ENCODE measurements at regions not wholly inside any gene's neighbourhood (a gene's known extent, or its start where the extent isn't known, plus 50 kb on each side); places are given as distances from the start of the nearest gene placed in this dataset.

DNA sequence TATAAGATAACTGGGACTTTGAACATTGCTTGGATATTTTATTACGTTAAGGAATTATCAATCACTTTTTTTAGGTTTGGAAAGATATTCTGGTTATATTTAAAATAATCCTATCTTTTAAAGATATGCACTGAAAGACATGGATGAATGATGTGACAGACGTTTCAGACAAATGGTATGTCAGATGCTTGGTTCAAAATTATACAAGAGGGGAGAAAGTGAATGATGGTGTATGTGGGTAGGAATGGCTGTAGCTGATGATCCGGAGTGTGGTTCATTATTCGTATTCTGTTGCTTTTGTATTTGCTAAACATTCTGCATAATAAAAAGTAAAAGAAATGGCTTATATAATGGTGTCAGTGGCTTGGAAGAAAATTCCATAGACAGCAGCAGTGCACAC, 51.0 kb upstream of the SNRPB2 start:
- no peak for DNase-seq

DNA sequence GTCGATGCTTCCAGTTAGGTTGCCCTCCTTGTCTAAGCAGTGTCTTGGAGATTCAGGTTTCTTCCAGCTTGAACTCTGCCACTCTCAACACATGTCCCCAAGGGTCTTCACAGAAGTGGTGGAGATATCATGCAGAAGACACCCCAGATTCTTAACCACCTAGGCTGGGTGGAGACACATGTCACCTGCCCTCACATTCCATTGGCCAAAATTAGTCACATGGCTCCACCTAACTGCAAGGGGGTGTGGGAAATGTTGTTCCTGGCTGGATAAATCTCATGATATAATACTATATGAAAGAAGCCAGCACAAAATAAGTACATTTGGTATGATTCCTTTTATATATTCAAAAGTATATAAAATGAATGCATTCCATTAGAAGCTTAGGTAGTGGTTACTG, 52.9 kb upstream of the SNRPB2 start:
- no peak for DNase-seq

GRCh38 chr20:16675001-16675564, 54.7 kb upstream of the SNRPB2 start:
- DNase-seq: no peak

GRCh38 chr20:16674243-16674642, 55.6 kb upstream of the SNRPB2 start:
- no peak for DNase-seq

DNA sequence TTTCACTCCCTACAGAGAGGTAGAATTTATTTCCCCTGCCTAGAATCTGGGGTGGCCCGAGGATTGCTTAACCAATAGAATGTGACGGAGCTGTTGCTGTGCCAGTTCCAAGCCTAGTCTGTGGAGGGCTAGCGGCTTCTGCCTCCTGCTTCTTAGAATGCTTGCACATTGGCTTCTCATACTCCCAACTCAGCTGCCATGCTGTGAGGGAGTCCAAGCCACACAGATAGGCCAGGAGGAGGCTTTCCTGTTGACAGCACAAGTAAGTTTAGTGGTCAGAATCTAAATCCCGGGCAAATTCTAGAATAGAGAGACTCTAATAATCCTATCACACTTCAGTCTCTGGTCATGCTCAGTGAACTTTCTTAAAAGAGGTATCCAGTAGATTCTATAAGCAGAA, 57.5 kb upstream of the SNRPB2 start:
- DNase-seq: no peak

DNA sequence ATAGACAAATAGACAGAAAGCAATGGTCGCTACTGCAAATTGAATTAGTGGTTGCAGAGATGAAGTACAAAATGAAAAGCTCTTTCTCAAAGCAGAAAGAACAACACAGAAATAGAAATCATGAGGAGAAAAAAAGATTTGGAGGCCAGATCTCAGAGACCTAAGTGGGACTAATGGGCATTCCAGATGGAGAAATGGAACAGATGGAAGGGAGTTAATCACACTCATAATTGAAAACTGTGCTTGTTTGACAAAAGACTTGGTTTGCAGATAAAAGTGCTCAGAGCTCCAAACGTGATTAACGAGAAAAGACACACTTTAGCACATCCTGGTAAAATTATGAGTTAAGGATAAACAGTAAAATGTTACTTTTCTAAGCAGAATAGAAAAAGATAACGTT, 58.1 kb upstream of the SNRPB2 start:
- no peak for DNase-seq

DNA sequence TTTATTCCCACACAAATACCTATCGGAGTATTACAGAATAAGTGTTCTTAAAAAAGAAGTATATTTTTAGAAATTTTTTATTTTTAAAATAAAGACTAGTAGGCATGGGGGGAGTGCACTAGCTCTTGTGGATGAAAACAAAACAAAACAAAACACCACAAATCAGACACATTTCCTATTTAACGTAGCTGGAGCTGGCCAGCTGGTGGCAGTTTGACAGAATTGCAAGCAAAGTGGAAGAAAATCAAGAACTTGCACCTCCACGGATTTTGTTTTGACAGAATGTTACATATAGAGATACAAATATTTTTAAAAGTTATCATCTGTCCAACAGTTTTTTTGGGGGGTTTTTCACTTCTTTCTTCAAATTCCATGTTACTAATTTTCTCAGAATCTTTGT, 63.6 kb upstream of the SNRPB2 start:
- no peak for DNase-seq

DNA sequence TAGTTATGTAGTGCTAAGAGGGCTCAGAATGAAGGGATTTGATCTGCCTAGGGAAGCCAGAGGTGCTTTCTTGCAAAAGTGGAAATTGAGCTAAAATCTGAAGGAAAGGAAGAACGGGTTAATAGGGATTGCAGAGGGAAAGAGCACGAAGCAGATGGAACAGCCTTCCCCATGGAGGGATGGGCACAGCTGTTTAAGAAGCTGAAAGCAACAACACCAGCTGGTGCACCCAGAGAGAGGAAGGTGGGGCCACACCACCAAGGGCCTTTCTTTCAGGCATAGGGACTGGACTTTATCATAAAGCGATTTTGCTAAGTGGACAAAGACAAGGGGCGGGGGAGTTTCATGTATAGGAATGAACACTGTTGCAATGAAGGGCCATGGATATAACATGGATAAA, 65.8 kb upstream of the SNRPB2 start:
- DNase-seq: no peak

DNA sequence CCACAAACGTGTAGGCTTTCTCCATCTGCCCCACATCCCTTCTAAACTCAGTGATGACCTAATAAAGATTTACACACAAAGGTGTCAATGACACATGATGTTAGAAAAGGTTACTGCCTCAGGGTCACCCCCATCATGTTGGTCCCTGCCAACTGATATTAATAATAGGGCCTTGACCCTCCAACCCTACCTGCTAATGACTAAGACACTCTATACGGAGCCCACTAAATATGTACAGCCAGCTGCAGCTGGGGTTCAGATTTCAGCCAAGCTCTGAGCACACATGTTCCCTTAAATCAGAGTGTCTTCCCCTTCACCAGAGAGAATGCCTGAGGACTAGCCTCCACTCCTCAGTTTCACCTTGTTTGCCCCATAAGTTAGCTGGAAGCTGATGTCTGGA, 67.4 kb upstream of the SNRPB2 start:
- DNase-seq: no peak

- DNase-seq: no peak
These were observed 68.1 kb upstream of the SNRPB2 start for GRCh38 chr20:16661756-16662155.

DNA sequence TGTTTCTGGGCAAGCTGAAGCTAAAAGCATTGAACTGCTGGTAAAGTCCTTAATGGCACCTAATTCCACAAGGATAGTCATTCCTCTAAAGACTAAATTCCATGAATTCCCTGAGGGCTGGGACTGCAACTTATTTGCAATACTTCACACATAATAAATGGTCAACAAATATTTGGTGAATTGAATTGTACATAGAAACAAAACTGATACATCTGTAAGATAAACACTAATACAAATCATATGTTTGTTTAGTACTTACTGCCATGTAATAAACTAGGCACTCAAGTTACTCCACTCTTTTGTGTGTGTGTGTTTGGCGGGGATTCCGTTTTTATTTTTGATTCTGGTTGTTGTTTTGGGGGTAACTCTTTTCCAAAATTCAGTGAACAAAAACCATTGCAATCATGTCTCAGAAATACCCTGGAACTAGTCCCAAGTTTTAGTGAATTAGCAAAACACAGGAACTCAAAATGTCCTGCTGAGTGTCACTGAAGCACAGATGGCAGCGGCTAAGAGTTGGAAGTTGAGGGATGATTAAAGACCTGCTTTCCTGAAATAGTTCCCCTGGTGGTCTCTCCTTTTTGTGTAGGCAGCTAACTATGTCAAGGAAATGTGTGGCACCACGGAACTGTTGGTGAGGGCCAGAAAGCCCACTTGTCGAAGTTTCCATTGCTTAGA, 74.8 kb upstream of the SNRPB2 start:
- DNase-seq: peak; percentile 56

GRCh38 chr20:16653266-16653665, 76.6 kb upstream of the SNRPB2 start:
- no peak for DNase-seq

DNA sequence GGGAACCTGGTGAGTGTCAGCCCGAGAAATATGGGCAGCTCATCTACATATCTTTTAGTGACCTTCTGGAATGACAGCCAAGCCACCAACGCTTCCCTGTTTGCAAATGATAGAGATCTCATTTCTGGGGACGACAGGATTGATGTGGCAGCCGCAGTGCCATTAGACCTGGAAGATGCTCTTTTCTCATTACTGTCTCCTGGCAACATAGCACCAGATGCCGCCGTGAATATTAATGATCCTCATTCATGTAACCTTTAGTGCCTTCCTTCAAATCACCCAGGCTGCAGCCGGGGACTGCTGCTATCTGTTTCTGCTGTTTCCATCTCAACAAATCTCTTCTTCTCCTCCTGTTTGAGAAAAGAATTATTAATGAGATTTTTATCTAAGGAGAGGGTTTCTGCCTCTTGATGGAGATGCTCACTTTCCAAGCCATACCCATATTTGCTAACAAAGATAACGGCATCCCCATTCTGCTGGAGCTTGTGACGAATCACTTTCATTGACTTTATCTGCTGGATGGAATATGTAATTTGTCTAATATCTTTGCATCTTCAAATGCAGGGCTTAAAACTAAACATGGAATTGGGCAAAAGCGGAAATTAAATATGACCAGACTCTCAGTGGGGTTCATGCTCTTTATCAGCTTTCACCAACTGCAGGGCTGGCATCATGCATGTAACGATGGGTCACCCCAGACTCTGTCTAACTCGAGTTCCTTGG, 74.8 kb upstream of the KIF16B start:
- DNase-seq: no peak

GRCh38 chr20:16641511-16642023, 68.3 kb upstream of the KIF16B start:
- DNase-seq: no peak

- DNase-seq: no peak
These were observed 66.0 kb upstream of the KIF16B start for GRCh38 chr20:16639027-16639941.

DNA sequence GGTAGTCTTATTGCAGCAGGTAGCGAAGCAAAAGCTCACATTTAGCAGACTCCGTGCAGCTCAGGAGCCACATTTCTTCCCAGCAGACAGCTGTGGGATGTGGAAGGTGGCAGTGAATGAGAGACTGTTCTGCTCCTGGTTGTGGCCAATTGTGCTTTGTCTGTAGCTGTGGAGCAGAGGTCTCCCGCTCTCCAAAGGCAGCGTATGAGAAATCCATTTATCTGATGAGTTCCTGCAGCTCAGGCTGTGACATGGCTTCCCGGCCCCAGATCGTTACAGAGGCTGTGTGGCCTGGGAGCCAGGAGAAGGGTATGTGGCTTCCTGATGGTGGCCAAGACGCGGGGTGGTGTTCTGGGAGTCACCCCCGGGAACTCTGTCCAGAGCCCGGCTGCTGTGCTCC, 64.5 kb upstream of the KIF16B start:
- DNase-seq: no peak

- no peak for DNase-seq
These were observed 53.6 kb upstream of the KIF16B start for GRCh38 chr20:16626849-16627248.

DNA sequence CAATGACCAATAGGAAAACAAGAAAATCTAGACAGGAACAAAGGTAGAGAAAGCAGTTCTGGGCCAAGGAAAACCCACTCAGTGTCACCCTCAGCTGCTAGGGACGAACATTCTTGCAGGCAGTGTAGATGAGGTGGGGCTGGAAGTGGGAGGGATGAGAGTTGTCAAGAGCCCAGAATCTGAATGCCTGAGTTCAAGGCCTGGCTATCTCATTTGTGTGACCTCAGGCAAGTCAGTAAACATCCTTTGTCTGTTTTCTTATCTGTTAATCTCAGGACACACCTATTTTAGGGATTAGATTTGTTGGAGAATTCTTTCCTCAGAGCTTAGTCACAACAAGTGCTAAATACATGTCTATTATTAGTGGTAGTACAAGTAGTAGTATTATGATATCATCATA, 50.9 kb upstream of the KIF16B start:
- no peak for DNase-seq
